Skeletal muscle tissue (tissue), 3 donors: ENCODE measurements at regions not wholly inside any gene's neighbourhood (a gene's known extent, or its start where the extent isn't known, plus 50 kb on each side); places are given as distances from the start of the nearest gene placed in this dataset.
"Not testable (repeated sequence)": the region's sequence is repeated elsewhere in the genome, so short reads cannot be mapped to it uniquely, and the experiment has no call there.

Experiments used
- H3K27ac ChIP-seq: one replicate; pipeline ENCODE4 v1.7.0; 2013; ENCODE audit warnings: mild to moderate bottlenecking, low read depth, low read length, inconsistent platforms
- H3K27me3 ChIP-seq, 3 donors: one replicate each; pipeline ENCODE4 v1.7.0; 2013; ENCODE audit warnings: low read length in 3 of 3; ENCODE audit not compliant: control insufficient read depth in 3 of 3, insufficient read depth in 3 of 3
- H3K36me3 ChIP-seq, 3 donors: one replicate each; pipeline ENCODE4 v1.7.0; 2013; ENCODE audit warnings: low read length in 3 of 3; ENCODE audit not compliant: control insufficient read depth in 3 of 3, insufficient read depth in 3 of 3
- H3K4me1 ChIP-seq, 3 donors: one replicate each; pipeline ENCODE4 v1.7.0; 2013; ENCODE audit warnings: low read length in 3 of 3, mild to moderate bottlenecking in 3 of 3; ENCODE audit not compliant: control insufficient read depth in 3 of 3, insufficient read depth in 3 of 3
- H3K4me3 ChIP-seq, 3 donors: one replicate each; pipeline ENCODE4 v1.7.0; 2013; ENCODE audit warnings: low read length in 3 of 3
- H3K9ac ChIP-seq, 3 donors: one replicate each; pipeline ENCODE4 v1.7.0; 2013; ENCODE audit warnings: low read length in 3 of 3, mild to moderate bottlenecking in 3 of 3, moderate library complexity in 2 of 3, low read depth in 1 of 3
- H3K9me3 ChIP-seq, 3 donors: one replicate each; pipeline ENCODE4 v1.7.0; 2013; ENCODE audit warnings: low read length in 3 of 3; ENCODE audit not compliant: control insufficient read depth in 3 of 3
- donor health status: Osteomylitis.

DNA sequence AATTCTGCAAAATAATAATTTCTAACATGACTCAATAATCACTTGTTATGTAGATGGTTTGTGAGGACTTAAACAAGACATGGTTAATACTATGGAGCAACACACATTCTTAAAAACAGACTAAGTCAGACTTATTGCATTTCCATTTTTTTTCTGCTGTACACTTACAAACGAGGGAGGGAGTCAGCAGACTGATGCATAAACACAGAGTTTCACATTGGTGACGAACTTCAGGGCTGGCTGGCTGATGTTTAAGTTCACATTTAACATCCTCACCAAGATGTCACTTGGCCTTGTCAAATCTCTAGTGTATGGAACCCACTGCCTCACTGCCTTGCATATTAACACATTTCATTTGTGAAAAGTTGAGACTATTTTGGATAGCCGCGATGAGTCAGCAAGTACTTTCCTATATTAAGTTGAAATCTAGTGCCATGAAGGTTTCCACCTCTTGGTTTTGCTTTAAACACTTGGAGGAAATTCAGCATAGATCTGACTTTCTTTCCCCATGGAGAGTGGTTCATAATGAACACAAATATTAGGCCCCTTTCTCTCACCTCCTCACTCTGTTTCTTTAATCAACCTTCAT, 337.5 kb upstream of the RUNX1 start:
- Histone ChIP-seq H3K9me3 (peaks cover 0 to 6% (median 0%) of the 10 kb centered on the region in 3 donors), H3K27ac (no peak overlapping the region), H3K27me3 (no peaks in the 10 kb centered on the region), H3K4me3 (no peak overlapping the region), H3K36me3 (no peaks in the 10 kb centered on the region), H3K4me1 (no peaks in the 10 kb centered on the region), H3K9ac (no peak overlapping the region)

- Histone ChIP-seq H3K4me1 (no peaks in the 10 kb centered on the region), H3K9me3 (peaks cover 0 to 6% (median 0%) of the 10 kb centered on the region in 3 donors), H3K9ac (no peak overlapping the region), H3K27me3 (no peaks in the 10 kb centered on the region), H3K4me3 (no peak overlapping the region), H3K36me3 (no peaks in the 10 kb centered on the region), H3K27ac (no peak overlapping the region)
Observed at GRCh38 chr21:35384375-35384774, 335.3 kb upstream of the RUNX1 start.

GRCh38 chr21:35382696-35383095, 333.6 kb upstream of the RUNX1 start:
- H3K36me3 ChIP-seq: no peaks in the 10 kb centered on the region
- H3K27ac ChIP-seq: no peak overlapping the region
- no peaks in the 10 kb centered on the region for H3K27me3 ChIP-seq
- no peaks in the 10 kb centered on the region for H3K9me3 ChIP-seq
- H3K4me3 ChIP-seq: no peak overlapping the region
- H3K9ac ChIP-seq: no peak overlapping the region
- H3K4me1 ChIP-seq: no peaks in the 10 kb centered on the region

GRCh38 chr21:35381743-35382310, 332.7 kb upstream of the RUNX1 start:
- no peak overlapping the region for H3K27ac ChIP-seq
- H3K27me3 ChIP-seq: no peaks in the 10 kb centered on the region
- no peaks in the 10 kb centered on the region for H3K9me3 ChIP-seq
- no peak overlapping the region for H3K9ac ChIP-seq
- no peaks in the 10 kb centered on the region for H3K4me1 ChIP-seq
- H3K4me3 ChIP-seq: no peak overlapping the region
- no peaks in the 10 kb centered on the region for H3K36me3 ChIP-seq

- H3K4me1 ChIP-seq, H3K36me3 ChIP-seq, H3K9me3 ChIP-seq, H3K4me3 ChIP-seq, H3K27me3 ChIP-seq, H3K27ac ChIP-seq, H3K9ac ChIP-seq: not testable (repeated sequence)
Observed at GRCh38 chr21:35380304-35380703, 331.2 kb upstream of the RUNX1 start.

DNA sequence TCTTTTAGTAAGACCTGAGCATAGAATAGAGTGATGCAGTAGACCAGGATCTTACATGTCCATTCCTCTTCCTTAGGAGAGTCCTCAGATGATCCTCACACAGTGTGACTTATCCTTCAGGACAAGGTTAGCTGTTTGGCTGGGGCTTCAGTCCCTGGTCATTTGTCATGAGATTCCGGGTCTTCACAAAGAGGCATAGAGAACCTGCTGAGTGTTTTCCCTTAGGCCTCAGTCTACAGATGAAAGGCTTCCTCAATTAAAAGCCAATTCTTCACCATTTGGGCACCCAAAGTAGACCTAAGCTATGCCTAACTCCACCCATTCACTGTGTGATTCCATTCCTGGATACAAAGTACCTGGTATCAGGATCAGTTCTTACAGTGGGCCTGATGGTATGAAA, 329.8 kb upstream of the RUNX1 start:
- no peak overlapping the region for H3K27ac ChIP-seq
- no peaks in the 10 kb centered on the region for H3K9me3 ChIP-seq
- H3K27me3 ChIP-seq: no peaks in the 10 kb centered on the region

DNA sequence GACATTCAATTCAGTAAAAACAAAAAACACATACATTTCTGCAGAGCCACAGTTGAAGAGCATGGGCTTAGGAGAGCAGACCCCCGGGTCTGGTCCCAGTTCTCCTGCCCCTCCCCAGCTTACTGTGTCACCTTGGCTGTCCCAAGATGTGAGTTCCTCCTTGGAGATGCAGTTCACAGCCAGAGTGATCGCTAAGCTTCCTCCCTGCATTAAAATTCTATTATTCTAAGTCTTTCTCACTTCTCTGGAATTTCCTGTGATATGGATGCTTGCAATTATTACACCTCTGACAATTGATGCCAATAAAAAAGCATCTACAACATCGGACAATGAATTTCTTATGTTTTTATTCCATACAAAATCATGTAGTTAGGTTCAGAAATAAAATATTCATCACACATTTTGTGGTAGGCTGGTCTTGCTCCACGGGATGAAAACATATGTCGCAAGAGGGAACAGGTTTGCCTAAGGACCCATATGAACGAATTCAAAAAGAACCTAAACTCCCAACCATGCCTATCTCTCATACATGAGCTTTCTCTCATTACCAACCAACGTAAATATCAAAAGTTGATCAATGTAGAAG, 328.5 kb upstream of the RUNX1 start:
- H3K27ac ChIP-seq: no peak overlapping the region
- no peaks in the 10 kb centered on the region for H3K36me3 ChIP-seq
- H3K4me3 ChIP-seq: no peak overlapping the region
- no peaks in the 10 kb centered on the region for H3K9me3 ChIP-seq
- no peaks in the 10 kb centered on the region for H3K4me1 ChIP-seq
- H3K27me3 ChIP-seq: no peaks in the 10 kb centered on the region
- no peak overlapping the region for H3K9ac ChIP-seq

More for the DNA sequence above, 329.8 kb upstream of the RUNX1 start:
- Histone ChIP-seq H3K4me3 (no peak overlapping the region), H3K36me3 (no peaks in the 10 kb centered on the region), H3K4me1 (no peaks in the 10 kb centered on the region), H3K9ac (no peak overlapping the region)

- Histone ChIP-seq H3K27me3 (no peaks in the 10 kb centered on the region), H3K27ac (no peak overlapping the region), H3K9me3 (no peaks in the 10 kb centered on the region), H3K4me1 (no peaks in the 10 kb centered on the region), H3K36me3 (no peaks in the 10 kb centered on the region), H3K9ac (no peak overlapping the region), H3K4me3 (no peak overlapping the region)
Observed at GRCh38 chr21:35376406-35377135, 327.5 kb upstream of the RUNX1 start.

DNA sequence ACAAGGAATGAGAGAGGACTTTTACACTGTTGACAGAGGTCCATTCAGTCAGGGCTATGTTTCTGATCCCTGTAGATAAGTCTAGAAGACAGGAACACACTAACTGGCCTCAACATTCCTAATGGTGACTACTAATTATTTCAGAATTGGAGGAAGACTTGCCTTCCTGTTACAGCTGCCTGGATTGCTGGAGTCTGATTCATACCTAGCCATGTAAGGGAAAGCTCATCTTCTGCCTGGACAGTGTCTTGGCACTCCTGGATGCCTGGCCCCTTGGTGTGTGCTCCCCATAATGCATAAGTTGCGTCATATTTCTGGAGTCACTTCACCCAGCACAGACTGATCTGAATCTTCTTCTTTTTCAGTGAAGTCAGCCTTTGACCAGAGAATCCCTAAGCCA, 326.0 kb upstream of the RUNX1 start:
- Histone ChIP-seq H3K4me1 (no peaks in the 10 kb centered on the region), H3K27ac (no peak overlapping the region), H3K9ac (no peak overlapping the region), H3K27me3 (no peaks in the 10 kb centered on the region), H3K36me3 (no peaks in the 10 kb centered on the region), H3K9me3 (no peaks in the 10 kb centered on the region), H3K4me3 (no peak overlapping the region)

DNA sequence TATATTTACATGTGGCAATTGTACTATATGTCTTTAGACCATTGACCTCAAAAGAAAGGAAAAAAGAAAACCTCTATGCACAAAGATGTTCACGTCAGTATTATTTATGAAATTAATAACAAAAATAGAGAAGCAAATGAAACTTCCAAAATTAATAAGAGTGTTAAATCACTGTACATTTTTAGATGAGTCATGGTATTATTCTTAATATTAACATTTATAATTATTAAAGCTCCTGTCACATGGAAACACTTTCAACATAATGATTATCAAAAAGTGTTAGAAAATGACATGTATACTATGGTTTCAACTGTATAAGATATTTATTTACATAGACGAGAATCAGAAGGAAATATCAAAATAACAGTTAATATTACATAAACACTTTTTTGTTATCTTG, 324.9 kb upstream of the RUNX1 start:
- H3K36me3 ChIP-seq: no peaks in the 10 kb centered on the region
- H3K9me3 ChIP-seq: no peaks in the 10 kb centered on the region
- H3K27me3 ChIP-seq: no peaks in the 10 kb centered on the region
- H3K4me1 ChIP-seq: no peaks in the 10 kb centered on the region
- H3K9ac ChIP-seq: no peak overlapping the region
- no peak overlapping the region for H3K27ac ChIP-seq
- H3K4me3 ChIP-seq: no peak overlapping the region
